Amygdala (tissue), 56 donors: ENCODE measurements at regions not wholly inside any gene's neighbourhood (a gene's known extent, or its start where the extent isn't known, plus 50 kb on each side); places are given as distances from the start of the nearest gene placed in this dataset.
"Not testable (repeated sequence)": the region's sequence is repeated elsewhere in the genome, so short reads cannot be mapped to it uniquely, and the experiment has no call there.

ENCODE experiments used
- DNase-seq, 56 donors: peaks; one replicate each; lab custom pipeline; 2025; lab: John Stamatoyannopoulos, UW

GRCh38 chr4:27075603-27076002 is 215.0 kb downstream of the STIM2 start:
- not testable (repeated sequence) for DNase-seq

- no peak for DNase-seq
Observed at GRCh38 chr4:27078934-27079455, 218.4 kb downstream of the STIM2 start.

GRCh38 chr4:27081675-27082586 is 221.3 kb downstream of the STIM2 start:
- DNase-seq, result no peak

GRCh38 chr4:27082776-27083175 is 222.1 kb downstream of the STIM2 start:
- no peak for DNase-seq

- peak in 49 of 56 donors; percentile 11 to 81 (median 40) for DNase-seq
Observed at GRCh38 chr4:27084685-27085361, 224.2 kb downstream of the STIM2 start.

GRCh38 chr4:27085396-27085795 is 224.8 kb downstream of the STIM2 start:
- DNase-seq, result no peak

GRCh38 chr4:27087306-27088045 is 226.8 kb downstream of the STIM2 start:
- no peak for DNase-seq

- no peak for DNase-seq
Observed at GRCh38 chr4:27088491-27088890, 227.8 kb downstream of the STIM2 start.

- DNase-seq, result no peak
Observed at GRCh38 chr4:27089186-27089585, 228.5 kb downstream of the STIM2 start.

GRCh38 chr4:27090406-27090805 is 229.8 kb downstream of the STIM2 start:
- DNase-seq, result no peak

GRCh38 chr4:27094224-27094623 is 233.6 kb downstream of the STIM2 start:
- DNase-seq, result no peak

- no peak for DNase-seq
Observed at GRCh38 chr4:27094783-27095182, 234.1 kb downstream of the STIM2 start.

GRCh38 chr4:27096142-27096824 is 235.6 kb downstream of the STIM2 start:
- no peak for DNase-seq

GRCh38 chr4:27098034-27098433 is 237.4 kb downstream of the STIM2 start:
- DNase-seq, result no peak

- DNase-seq, result no peak
Observed at GRCh38 chr4:27100713-27101112, 240.1 kb downstream of the STIM2 start.

GRCh38 chr4:27101126-27101525 is 240.5 kb downstream of the STIM2 start:
- DNase-seq, result no peak

GRCh38 chr4:27101561-27101960 is 240.9 kb downstream of the STIM2 start:
- no peak for DNase-seq

- no peak for DNase-seq
Observed at GRCh38 chr4:27111627-27112026, 251.0 kb downstream of the STIM2 start.

- no peak for DNase-seq
Observed at GRCh38 chr4:27112587-27112986, 251.9 kb downstream of the STIM2 start.

GRCh38 chr4:27115221-27115620 is 254.6 kb downstream of the STIM2 start:
- DNase-seq, result no peak
